Hepatocyte (in vitro differentiated cells): ENCODE measurements at regions not wholly inside any gene's neighbourhood (a gene's known extent, or its start where the extent isn't known, plus 50 kb on each side); places are given as distances from the start of the nearest gene placed in this dataset.

ENCODE experiments used
- DNase-seq: peaks from one replicate; pipeline ENCODE4 v3.0.0-alpha.2; 2016; ENCODE audit warnings: low spot score
- H2AFZ ChIP-seq: fragments of 200-600 bp; sonication (generic); 2 replicates; pipeline ENCODE4 v1.6.0; 2016; ENCODE audit warnings: antibody characterized with exemption, mild to moderate bottlenecking
- H3K27ac ChIP-seq: fragments of 200-600 bp; sonication (generic); 2 replicates; pipeline ENCODE4 v1.5.1; 2016; ENCODE audit warnings: mild to moderate bottlenecking
- H3K27me3 ChIP-seq: fragments of 200-600 bp; sonication (generic); 2 replicates; pipeline ENCODE4 v1.6.1; 2016
- H3K36me3 ChIP-seq: fragments of 200-600 bp; sonication (generic); replicated peaks from 2 replicates; pipeline ENCODE4 v1.5.1; 2016; ENCODE audit warnings: low read depth; ENCODE audit not compliant: insufficient read depth
- H3K4me1 ChIP-seq: fragments of 200-600 bp; sonication (generic); 2 replicates; pipeline ENCODE4 v1.5.1; 2016; ENCODE audit warnings: mild to moderate bottlenecking, moderate library complexity; ENCODE audit not compliant: insufficient read depth
- H3K4me2 ChIP-seq: fragments of 200-600 bp; sonication (generic); 2 replicates; pipeline ENCODE4 v1.6.0; 2016
- H3K4me3 ChIP-seq: fragments of 200-600 bp; sonication (generic); 2 replicates; pipeline ENCODE4 v1.5.1; 2016; ENCODE audit warnings: mild to moderate bottlenecking
- H3K79me2 ChIP-seq: fragments of 200-600 bp; sonication (generic); 2 replicates; pipeline ENCODE4 v1.6.0; 2017; ENCODE audit warnings: mild to moderate bottlenecking
- H3K9me2 ChIP-seq: fragments of 200-600 bp; sonication (generic); replicated peaks from 2 replicates; pipeline ENCODE4 v1.6.0; 2017; ENCODE audit warnings: mild to moderate bottlenecking; ENCODE audit not compliant: insufficient read depth
- H3K9me3 ChIP-seq: fragments of 200-600 bp; sonication (generic); 2 replicates; pipeline ENCODE4 v1.5.1; 2016; ENCODE audit warnings: low read depth, mild to moderate bottlenecking
- H4K20me1 ChIP-seq: fragments of 200-600 bp; sonication (generic); 2 replicates; pipeline ENCODE4 v1.6.0; 2016; ENCODE audit warnings: mild to moderate bottlenecking; ENCODE audit not compliant: insufficient read depth, poor library complexity, severe bottlenecking
- CTCF ChIP-seq: fragments of 200-600 bp; sonication (generic); IDR thresholded peaks from 2 replicates; pipeline ENCODE4 v1.5.1; 2016; ENCODE audit warnings: antibody characterized with exemption, mild to moderate bottlenecking; ENCODE audit not compliant: poor library complexity
- EZH2 ChIP-seq: fragments of 200-600 bp; sonication (generic); IDR thresholded peaks from 2 replicates; pipeline ENCODE4 v1.6.1; 2016; ENCODE audit warnings: antibody characterized with exemption, mild to moderate bottlenecking, borderline replicate concordance
- EZH2phosphoT487 ChIP-seq: fragments of 200-600 bp; sonication (generic); IDR thresholded peaks from one replicate; pipeline ENCODE4 v1.6.1; 2018; ENCODE audit warnings: antibody characterized with exemption, mild to moderate bottlenecking, low read depth, moderate library complexity; ENCODE audit not compliant: unreplicated experiment, severe bottlenecking

DNA sequence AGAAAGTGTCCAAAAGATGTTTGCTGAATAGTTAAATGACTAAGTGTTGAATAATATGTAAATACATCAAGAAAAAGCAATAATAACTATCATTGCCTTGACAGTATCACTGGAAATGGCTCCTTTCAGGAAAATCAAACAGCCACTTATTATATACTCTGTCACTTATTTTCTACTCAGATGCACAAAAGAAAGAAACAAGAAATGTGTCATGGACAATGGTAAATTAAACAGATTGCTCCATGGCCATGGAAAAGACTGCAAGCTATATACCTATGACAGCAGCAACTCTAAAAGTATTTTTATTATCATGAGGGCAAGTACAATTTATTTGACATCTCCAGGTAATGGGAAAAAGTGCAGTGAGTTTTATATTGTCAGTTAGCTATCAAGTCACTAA is 52.9 kb upstream of the GUCY1A2 start:
- no peaks in the 10 kb centered on the region for H4K20me1 ChIP-seq
- H3K27ac ChIP-seq, result no peak overlapping the region
- H3K4me1 ChIP-seq, result no peaks in the 10 kb centered on the region
- no peaks in the 10 kb centered on the region for H3K9me2 ChIP-seq
- no peaks in the 10 kb centered on the region for H3K9me3 ChIP-seq
- H3K4me2 ChIP-seq, result no peak overlapping the region
- no peak for TF ChIP-seq EZH2
- TF ChIP-seq EZH2phosphoT487, result no peak
- TF ChIP-seq CTCF, result no peak
- H2AFZ ChIP-seq, result no peak overlapping the region
- no peaks in the 10 kb centered on the region for H3K79me2 ChIP-seq
- H3K36me3 ChIP-seq, result no peaks in the 10 kb centered on the region
- no peaks in the 10 kb centered on the region for H3K27me3 ChIP-seq
- no peak overlapping the region for H3K4me3 ChIP-seq
- no peak for DNase-seq
